Spleen (tissue), 7 donors: ENCODE measurements at regions not wholly inside any gene's neighbourhood (a gene's known extent, or its start where the extent isn't known, plus 50 kb on each side); places are given as distances from the start of the nearest gene placed in this dataset.
"Not testable (repeated sequence)": the region's sequence is repeated elsewhere in the genome, so short reads cannot be mapped to it uniquely, and the experiment has no call there.

Experiments
- CTCF ChIP-seq, 11 experiments: fragments of 200-600 bp in 7 of 11; fragments of 450-650 bp in 4 of 11; sonication (generic) in 4 of 11; IDR thresholded peaks in 8 of 11; conservative IDR thresholded peaks in 3 of 11; 1 replicate in 7 of 11; 2 replicates in 4 of 11; pipeline versions ENCODE4 v1.4.0 to v1.8.0; 2016 to 2021; ENCODE audit warnings: antibody characterized with exemption in 11 of 11, inconsistent platforms in 4 of 11, mild to moderate bottlenecking in 1 of 11
- POLR2AphosphoS5 ChIP-seq, 3 donors: sonication (generic); formaldehyde crosslinking; IDR thresholded peaks; one replicate each; pipeline ENCODE4 v1.5.1; 2017; ENCODE audit warnings: antibody characterized with exemption in 3 of 3
- donor health status: DM: no; HTN: no; CAD: no; lungs with moderate emphysema.
- donor health status: DM: no; HTN: no; CAD: no.
- donor health status: DM: no; HTN: no; CAD: no.

GRCh38 chr9:65223986-65224385 lies 61.0 kb downstream of the FOXD4L5 start:
- TF ChIP-seq POLR2AphosphoS5 (IDR thresholded peaks at IDR 0.05); CTCF (IDR thresholded peaks at IDR 0.05 in 8 of 11, conservative IDR thresholded peaks at IDR 0.05 in 3 of 11): not testable (repeated sequence)
